ENCODE measurements at regions not wholly inside any gene's neighbourhood (a gene's known extent, or its start where the extent isn't known, plus 50 kb on each side); places are given as distances from the start of the nearest gene placed in this dataset.

DNA sequence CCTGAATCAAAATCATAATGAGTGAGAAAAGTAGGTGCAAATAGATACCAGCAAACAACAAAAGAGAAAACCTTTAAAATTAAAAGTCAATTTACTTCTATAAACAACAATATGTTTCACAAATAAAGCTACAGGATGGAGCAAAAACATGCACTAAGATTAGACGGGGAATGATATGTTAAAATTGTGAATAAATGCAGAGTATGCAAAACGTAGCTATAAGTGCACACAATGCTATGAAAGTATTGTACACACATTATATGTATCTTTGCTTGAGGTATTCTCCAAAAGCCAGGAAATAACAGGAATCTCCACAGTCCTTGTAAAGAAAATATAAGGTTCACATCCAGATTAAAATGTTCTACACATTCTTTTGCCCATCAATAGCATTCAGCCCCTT is 523.9 kb downstream of the EFNB2 start:
- DNase-seq (ENCODE audit: low spot score in 2 of 2), result no peak
- no peak overlapping the region for H3K4me3 ChIP-seq (ENCODE audit: low read depth, poor library complexity, severe bottlenecking)
- 79 to 81% methylated on average over 2 of the region's 2 CpGs for WGBS, 2 donors
- no peak for TF ChIP-seq POLR2A (IDR thresholded peaks at IDR 0.05)
- TF ChIP-seq, protein P1, sequence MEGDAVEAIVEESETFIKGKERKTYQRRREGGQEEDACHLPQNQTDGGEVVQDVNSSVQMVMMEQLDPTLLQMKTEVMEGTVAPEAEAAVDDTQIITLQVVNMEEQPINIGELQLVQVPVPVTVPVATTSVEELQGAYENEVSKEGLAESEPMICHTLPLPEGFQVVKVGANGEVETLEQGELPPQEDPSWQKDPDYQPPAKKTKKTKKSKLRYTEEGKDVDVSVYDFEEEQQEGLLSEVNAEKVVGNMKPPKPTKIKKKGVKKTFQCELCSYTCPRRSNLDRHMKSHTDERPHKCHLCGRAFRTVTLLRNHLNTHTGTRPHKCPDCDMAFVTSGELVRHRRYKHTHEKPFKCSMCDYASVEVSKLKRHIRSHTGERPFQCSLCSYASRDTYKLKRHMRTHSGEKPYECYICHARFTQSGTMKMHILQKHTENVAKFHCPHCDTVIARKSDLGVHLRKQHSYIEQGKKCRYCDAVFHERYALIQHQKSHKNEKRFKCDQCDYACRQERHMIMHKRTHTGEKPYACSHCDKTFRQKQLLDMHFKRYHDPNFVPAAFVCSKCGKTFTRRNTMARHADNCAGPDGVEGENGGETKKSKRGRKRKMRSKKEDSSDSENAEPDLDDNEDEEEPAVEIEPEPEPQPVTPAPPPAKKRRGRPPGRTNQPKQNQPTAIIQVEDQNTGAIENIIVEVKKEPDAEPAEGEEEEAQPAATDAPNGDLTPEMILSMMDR (IDR thresholded peaks at IDR 0.05), result no peak
- intact Hi-C loops (cut with DNase I; ENCODE audit: low total_unique reads), result no loop called here

DNA sequence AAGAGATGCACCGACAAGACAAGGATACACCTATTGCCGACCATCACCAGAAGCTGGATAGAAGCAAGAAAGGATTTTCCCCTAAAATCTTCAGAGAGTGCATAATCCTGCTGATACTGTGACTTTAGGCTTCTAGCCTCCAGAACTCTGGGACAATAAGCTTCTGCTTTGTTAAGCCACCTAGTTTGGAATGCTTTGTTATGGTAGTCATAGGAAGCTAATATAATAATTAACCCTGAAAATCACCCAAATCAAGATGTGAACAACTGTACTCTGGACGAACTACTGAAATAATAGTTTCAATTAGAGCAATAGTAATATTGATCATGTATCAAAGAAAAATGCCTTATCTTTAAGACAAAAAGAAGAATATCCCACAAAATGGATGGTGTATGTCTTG is 524.6 kb downstream of the EFNB2 start:
- WGBS, 2 donors, result 31 to 83% methylated on average over 3 of the region's 3 CpGs
- intact Hi-C loops (cut with DNase I; ENCODE audit: low total_unique reads), result no loop called here

DNA sequence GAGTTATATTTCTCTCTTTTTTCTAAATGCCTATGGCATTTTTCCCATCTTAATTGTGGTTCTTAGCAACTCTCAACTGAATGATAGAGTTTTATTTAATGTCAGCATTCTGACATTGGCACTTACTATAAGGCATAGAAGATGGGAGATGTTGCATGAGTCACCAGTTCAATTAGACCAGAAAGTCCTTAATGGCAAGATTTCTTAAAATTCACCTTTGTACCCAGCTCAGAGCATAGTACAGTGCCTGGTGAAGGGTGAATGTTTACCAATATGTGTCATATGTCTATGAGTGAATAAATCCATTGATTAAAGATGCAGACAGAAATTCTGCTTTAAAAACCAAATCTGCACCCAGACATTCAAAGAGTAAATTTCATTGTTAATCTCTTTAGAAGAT is 526.9 kb downstream of the EFNB2 start:
- intact Hi-C loops (cut with DNase I; ENCODE audit: low total_unique reads), result no loop called here
- TF ChIP-seq POLR2A (IDR thresholded peaks at IDR 0.05), result no peak
- TF ChIP-seq, protein P1 (IDR thresholded peaks at IDR 0.05), result no peak
- no peak for DNase-seq (ENCODE audit: low spot score in 2 of 2)
- H3K4me3 ChIP-seq (ENCODE audit: low read depth, poor library complexity, severe bottlenecking), result no peak overlapping the region

More for the DNA sequence above, 524.6 kb downstream of the EFNB2 start:
- DNase-seq (ENCODE audit: low spot score in 2 of 2), result no peak
- H3K4me3 ChIP-seq (ENCODE audit: low read depth, poor library complexity, severe bottlenecking), result no peak overlapping the region
- no peak for TF ChIP-seq POLR2A (IDR thresholded peaks at IDR 0.05)
- TF ChIP-seq, protein P1 (IDR thresholded peaks at IDR 0.05), result no peak

DNA sequence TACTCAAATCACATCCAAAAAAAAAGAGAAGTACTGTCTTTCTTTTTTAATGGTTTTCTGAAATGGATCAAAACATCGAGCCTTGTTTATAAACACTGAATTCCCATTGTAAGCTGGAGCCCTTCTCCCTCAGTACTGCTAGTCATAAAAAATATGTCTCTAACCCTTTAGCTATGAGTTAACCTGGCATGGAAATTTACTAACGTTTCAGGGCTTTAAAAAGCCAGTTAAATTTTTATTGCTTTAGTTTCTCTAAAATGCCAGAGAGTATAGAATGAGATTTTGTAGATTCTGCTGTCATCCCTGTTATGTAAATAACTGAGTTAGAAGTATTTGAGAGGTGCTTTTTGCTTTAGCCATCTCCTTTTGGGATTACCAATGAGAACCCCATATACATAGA is 528.3 kb downstream of the EFNB2 start:
- 61 to 63% methylated on average over 2 of the region's 2 CpGs for WGBS, 2 donors
- no peak for DNase-seq (ENCODE audit: low spot score in 2 of 2)
- no peak overlapping the region for H3K4me3 ChIP-seq (ENCODE audit: low read depth, poor library complexity, severe bottlenecking)
- intact Hi-C loops (cut with DNase I; ENCODE audit: low total_unique reads), result no loop called here
- TF ChIP-seq, protein P1 (IDR thresholded peaks at IDR 0.05), result no peak
- no peak for TF ChIP-seq POLR2A (IDR thresholded peaks at IDR 0.05)

DNA sequence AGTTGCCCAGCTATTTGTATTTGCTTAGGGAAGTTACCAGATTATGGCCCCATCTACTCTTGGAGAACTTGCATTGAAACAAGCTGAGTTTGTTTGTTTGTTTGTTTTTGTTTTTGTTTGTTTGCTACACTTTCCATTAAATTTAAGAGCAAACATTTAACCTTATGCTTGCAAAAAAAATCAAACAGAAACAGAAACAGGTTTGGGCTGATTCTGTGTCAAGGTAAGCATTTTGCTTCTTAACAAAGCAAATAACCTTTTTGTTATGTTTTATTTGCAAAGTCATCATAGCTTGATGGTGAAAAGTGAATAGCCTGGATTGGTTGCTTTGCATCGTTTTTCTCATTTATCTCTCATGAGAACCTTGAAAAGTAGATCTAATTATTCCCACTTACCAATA is 531.8 kb downstream of the EFNB2 start:
- WGBS, 2 donors, result 89 to 96% methylated on average over 1 of the region's 1 CpG
- TF ChIP-seq POLR2A (IDR thresholded peaks at IDR 0.05), result no peak
- TF ChIP-seq, protein P1 (IDR thresholded peaks at IDR 0.05), result no peak
- intact Hi-C loops (cut with DNase I; ENCODE audit: low total_unique reads), result no loop called here
- DNase-seq (ENCODE audit: low spot score in 2 of 2), result no peak
- no peak overlapping the region for H3K4me3 ChIP-seq (ENCODE audit: low read depth, poor library complexity, severe bottlenecking)

DNA sequence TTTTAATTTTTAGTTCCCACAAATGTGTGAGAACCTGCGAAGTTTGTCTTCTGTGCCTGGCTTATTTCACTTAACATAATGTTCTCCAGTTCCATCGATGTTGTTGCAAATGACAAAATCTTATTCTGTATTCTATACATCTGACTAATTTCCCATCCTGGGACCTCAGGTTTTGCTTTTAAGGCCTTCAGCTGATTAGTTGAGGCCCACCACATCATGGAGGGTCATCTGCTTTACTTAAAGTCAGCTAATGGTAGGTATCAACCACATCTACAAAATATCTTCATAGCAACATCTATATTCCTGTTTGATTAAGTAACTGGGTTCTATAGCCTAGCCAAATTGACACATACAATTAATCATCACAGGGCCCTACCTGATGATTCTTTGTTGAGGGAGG is 534.0 kb downstream of the EFNB2 start:
- H3K4me3 ChIP-seq (ENCODE audit: low read depth, poor library complexity, severe bottlenecking), result no peak overlapping the region
- no peak for TF ChIP-seq POLR2A (IDR thresholded peaks at IDR 0.05)
- TF ChIP-seq, protein P1 (IDR thresholded peaks at IDR 0.05), result no peak
- DNase-seq (ENCODE audit: low spot score in 2 of 2), result no peak
- intact Hi-C loops (cut with DNase I; ENCODE audit: low total_unique reads), result no loop called here
- 92 to 98% methylated on average over 1 to 2 of the region's 2 CpGs for WGBS, 2 donors

Data from lower leg skin (tissue), 4 donors.